CD4-positive, alpha-beta memory T cell (primary cell): ENCODE measurements at regions not wholly inside any gene's neighbourhood (a gene's known extent, or its start where the extent isn't known, plus 50 kb on each side); places are given as distances from the start of the nearest gene placed in this dataset.

Source experiments
- CTCF ChIA-PET: fragments of 350-600 bp; sonication (Branson Sonifier 250); formaldehyde crosslinking; loops from one replicate; lab custom pipeline; 2021; ENCODE audit warnings: inconsistent platforms; ENCODE audit not compliant: partially characterized antibody; lab: Charles Lee
- POLR2A ChIA-PET: fragments of 350-600 bp; sonication (Branson Sonifier 250); formaldehyde crosslinking; loops from one replicate; lab custom pipeline; 2021; ENCODE audit not compliant: partially characterized antibody; lab: Charles Lee
- DNase-seq, 5 donors: peaks; one replicate each; pipeline versions ENCODE4 v3.0.0 to v3.0.0-alpha.2; 2020 to 2022; ENCODE audit warnings: mixed read lengths in 1 of 5
- H3K27ac ChIP-seq: one replicate; pipeline ENCODE4 v1.7.0; 2013; ENCODE audit warnings: low read depth, low read length
- H3K27me3 ChIP-seq: 2 replicates; pipeline ENCODE4 v1.7.0; 2013; ENCODE audit warnings: mild to moderate bottlenecking, low read length, moderate library complexity; ENCODE audit not compliant: insufficient read depth
- H3K36me3 ChIP-seq: 2 replicates; pipeline ENCODE4 v1.7.0; 2013; ENCODE audit warnings: mild to moderate bottlenecking, low read length, moderate library complexity; ENCODE audit not compliant: insufficient read depth
- H3K4me1 ChIP-seq: 2 replicates; pipeline ENCODE4 v1.7.0; 2013; ENCODE audit warnings: mild to moderate bottlenecking, low read length, moderate library complexity; ENCODE audit not compliant: insufficient read depth
- H3K4me3 ChIP-seq, 2 donors: one replicate each; pipeline ENCODE4 v1.7.0; 2013; ENCODE audit warnings: low read length in 2 of 2, mild to moderate bottlenecking in 1 of 2
- H3K9me3 ChIP-seq, 2 donors: one replicate each; pipeline ENCODE4 v1.7.0; 2013; ENCODE audit warnings: low read length in 2 of 2, control low read depth in 1 of 2; ENCODE audit not compliant: control insufficient read depth in 1 of 2
- H3K27ac Mint-ChIP-seq, 7 donors: one replicate each; pipeline ENCODE4 v1.8.0; 2020 to 2021; ENCODE audit warnings: mixed read lengths in 7 of 7, mild to moderate bottlenecking in 6 of 7, inconsistent platforms in 3 of 7, moderate library complexity in 3 of 7
- H3K27me3 Mint-ChIP-seq, 2 donors: one replicate each; pipeline ENCODE4 v1.8.0; 2020 to 2021; ENCODE audit warnings: mixed read lengths in 2 of 2
- H3K36me3 Mint-ChIP-seq, 2 donors: one replicate each; pipeline ENCODE4 v1.8.0; 2020 to 2021; ENCODE audit warnings: mixed read lengths in 2 of 2, inconsistent platforms in 1 of 2, mild to moderate bottlenecking in 1 of 2
- H3K4me1 Mint-ChIP-seq, 4 donors: one replicate each; pipeline ENCODE4 v1.8.0; 2020 to 2021; ENCODE audit warnings: mixed read lengths in 4 of 4, mild to moderate bottlenecking in 1 of 4
- H3K4me3 Mint-ChIP-seq, 8 donors: one replicate each; pipeline ENCODE4 v1.8.0; 2020 to 2021; ENCODE audit warnings: mixed read lengths in 8 of 8, mild to moderate bottlenecking in 7 of 8, moderate library complexity in 6 of 8, inconsistent platforms in 3 of 8
- H3K9me3 Mint-ChIP-seq, 8 donors: one replicate each; pipeline ENCODE4 v1.8.0; 2020 to 2021; ENCODE audit warnings: mixed read lengths in 8 of 8, mild to moderate bottlenecking in 5 of 8, inconsistent platforms in 3 of 8, moderate library complexity in 1 of 8
- intact Hi-C: fragments of 100-400 bp; cut with micrococcal nuclease; formaldehyde crosslinking; loops from one replicate; pipeline ENCODE4 v1.15.1; 2023

GRCh38 chr4:22301253-22301652 is 214.6 kb downstream of the ADGRA3 start:
- H3K9me3 Mint-ChIP-seq: peaks cover 7 to 34% (median 25%) of the 10 kb centered on the region in 8 donors
- H3K36me3 Mint-ChIP-seq: no peaks in the 10 kb centered on the region
- Histone ChIP-seq H3K27ac (no peak overlapping the region), H3K9me3 (no peaks in the 10 kb centered on the region), H3K27me3 (no peaks in the 10 kb centered on the region), H3K4me1 (no peaks in the 10 kb centered on the region), H3K36me3 (no peaks in the 10 kb centered on the region), H3K4me3 (no peak overlapping the region)
- ChIA-PET POLR2A (no interaction called here), CTCF (no interaction called here)
- DNase-seq: no peak
- no peaks in the 10 kb centered on the region for H3K4me1 Mint-ChIP-seq
- intact Hi-C loops: no loop called here
- peak overlapping the region in 1 of 7 donors; percentile 31 for H3K27ac Mint-ChIP-seq
- H3K27me3 Mint-ChIP-seq: no peaks in the 10 kb centered on the region
- no peak overlapping the region for H3K4me3 Mint-ChIP-seq

GRCh38 chr4:22299678-22300077 is 216.2 kb downstream of the ADGRA3 start:
- Mint-ChIP-seq H3K4me3 (no peak overlapping the region), H3K4me1 (no peaks in the 10 kb centered on the region), H3K36me3 (no peaks in the 10 kb centered on the region), H3K27me3 (no peaks in the 10 kb centered on the region), H3K9me3 (peaks cover 5 to 26% (median 21%) of the 10 kb centered on the region in 8 donors), H3K27ac (no peak overlapping the region)
- CTCF ChIA-PET: no interaction called here
- Histone ChIP-seq H3K4me3 (no peak overlapping the region), H3K36me3 (no peaks in the 10 kb centered on the region), H3K4me1 (no peaks in the 10 kb centered on the region), H3K9me3 (no peaks in the 10 kb centered on the region), H3K27me3 (no peaks in the 10 kb centered on the region), H3K27ac (no peak overlapping the region)
- DNase-seq: no peak
- POLR2A ChIA-PET: no interaction called here
- intact Hi-C loops: no loop called here

GRCh38 chr4:22287631-22288030 is 228.2 kb downstream of the ADGRA3 start:
- Histone ChIP-seq H3K4me3 (no peak overlapping the region), H3K27me3 (no peaks in the 10 kb centered on the region), H3K4me1 (no peaks in the 10 kb centered on the region), H3K27ac (no peak overlapping the region), H3K9me3 (peaks cover 0 to 6% of the 10 kb centered on the region in 2 donors), H3K36me3 (no peaks in the 10 kb centered on the region)
- no peak for DNase-seq
- intact Hi-C loops: no loop called here
- H3K36me3 Mint-ChIP-seq: no peaks in the 10 kb centered on the region
- ChIA-PET CTCF (no interaction called here), POLR2A (no interaction called here)
- no peak overlapping the region for H3K4me3 Mint-ChIP-seq
- no peaks in the 10 kb centered on the region for H3K4me1 Mint-ChIP-seq
- no peaks in the 10 kb centered on the region for H3K27me3 Mint-ChIP-seq
- no peak overlapping the region for H3K27ac Mint-ChIP-seq
- peaks cover 5 to 15% (median 7%) of the 10 kb centered on the region in 8 donors for H3K9me3 Mint-ChIP-seq

GRCh38 chr4:22268350-22269025 is 247.4 kb downstream of the ADGRA3 start:
- Histone ChIP-seq H3K36me3 (no peaks in the 10 kb centered on the region), H3K27me3 (no peaks in the 10 kb centered on the region), H3K4me3 (no peak overlapping the region), H3K4me1 (no peaks in the 10 kb centered on the region), H3K27ac (no peak overlapping the region), H3K9me3 (no peaks in the 10 kb centered on the region)
- ChIA-PET CTCF (no interaction called here), POLR2A (no interaction called here)
- DNase-seq: no peak
- H3K27me3 Mint-ChIP-seq: peaks cover 0 to 1% of the 10 kb centered on the region in 2 donors
- intact Hi-C loops: no loop called here
- H3K4me1 Mint-ChIP-seq: no peaks in the 10 kb centered on the region
- no peak overlapping the region for H3K27ac Mint-ChIP-seq
- H3K36me3 Mint-ChIP-seq: peaks cover 0 to 2% of the 10 kb centered on the region in 2 donors
- peaks cover 7 to 29% (median 15%) of the 10 kb centered on the region in 8 donors for H3K9me3 Mint-ChIP-seq
- no peak overlapping the region for H3K4me3 Mint-ChIP-seq

GRCh38 chr4:22264261-22264660 is 251.6 kb downstream of the ADGRA3 start:
- ChIA-PET POLR2A (no interaction called here), CTCF (no interaction called here)
- Mint-ChIP-seq H3K9me3 (peaks cover 5 to 33% (median 14%) of the 10 kb centered on the region in 8 donors), H3K27me3 (peaks cover 0 to 1% of the 10 kb centered on the region in 2 donors), H3K36me3 (no peaks in the 10 kb centered on the region), H3K4me1 (no peaks in the 10 kb centered on the region), H3K4me3 (no peak overlapping the region), H3K27ac (no peak overlapping the region)
- Histone ChIP-seq H3K36me3 (no peaks in the 10 kb centered on the region), H3K27me3 (no peaks in the 10 kb centered on the region), H3K4me3 (no peak overlapping the region), H3K9me3 (no peaks in the 10 kb centered on the region), H3K27ac (no peak overlapping the region), H3K4me1 (no peaks in the 10 kb centered on the region)
- intact Hi-C loops: no loop called here
- DNase-seq: no peak

GRCh38 chr4:22253431-22253830 is 262.4 kb downstream of the ADGRA3 start:
- H3K4me1 ChIP-seq: no peaks in the 10 kb centered on the region
- no peaks in the 10 kb centered on the region for H3K4me1 Mint-ChIP-seq
- H3K4me3 ChIP-seq: no peak overlapping the region
- no peaks in the 10 kb centered on the region for H3K36me3 Mint-ChIP-seq
- no peaks in the 10 kb centered on the region for H3K27me3 ChIP-seq
- no peaks in the 10 kb centered on the region for H3K27me3 Mint-ChIP-seq
- H3K9me3 ChIP-seq: no peaks in the 10 kb centered on the region
- H3K27ac Mint-ChIP-seq: no peak overlapping the region
- CTCF ChIA-PET: no interaction called here
- no peak for DNase-seq
- no peaks in the 10 kb centered on the region for H3K36me3 ChIP-seq
- no peak overlapping the region for H3K4me3 Mint-ChIP-seq
- peaks cover 0 to 17% (median 7%) of the 10 kb centered on the region in 8 donors for H3K9me3 Mint-ChIP-seq
- intact Hi-C loops: no loop called here
- POLR2A ChIA-PET: no interaction called here
- H3K27ac ChIP-seq: no peak overlapping the region

GRCh38 chr4:22246847-22247246 is 269.0 kb downstream of the ADGRA3 start:
- Histone ChIP-seq H3K9me3 (no peaks in the 10 kb centered on the region), H3K27me3 (no peaks in the 10 kb centered on the region), H3K4me3 (no peak overlapping the region), H3K36me3 (no peaks in the 10 kb centered on the region), H3K27ac (no peak overlapping the region), H3K4me1 (no peaks in the 10 kb centered on the region)
- no peak overlapping the region for H3K27ac Mint-ChIP-seq
- no peak overlapping the region for H3K4me3 Mint-ChIP-seq
- POLR2A ChIA-PET: no interaction called here
- no peaks in the 10 kb centered on the region for H3K27me3 Mint-ChIP-seq
- H3K36me3 Mint-ChIP-seq: no peaks in the 10 kb centered on the region
- intact Hi-C loops: no loop called here
- peaks cover 0 to 5% (median under 1%) of the 10 kb centered on the region in 8 donors for H3K9me3 Mint-ChIP-seq
- H3K4me1 Mint-ChIP-seq: no peaks in the 10 kb centered on the region
- DNase-seq: no peak
- CTCF ChIA-PET: no interaction called here
